HG03520 (cell line): ENCODE measurements at regions not wholly inside any gene's neighbourhood (a gene's known extent, or its start where the extent isn't known, plus 50 kb on each side); places are given as distances from the start of the nearest gene placed in this dataset.

Experiments
- ATAC-seq: cut with Tn5 transposase; IDR thresholded peaks from one replicate; pipeline ENCODE4 v1.9.1; 2021; ENCODE audit warnings: mild to moderate bottlenecking, moderate library complexity; ENCODE audit not compliant: unreplicated experiment

DNA sequence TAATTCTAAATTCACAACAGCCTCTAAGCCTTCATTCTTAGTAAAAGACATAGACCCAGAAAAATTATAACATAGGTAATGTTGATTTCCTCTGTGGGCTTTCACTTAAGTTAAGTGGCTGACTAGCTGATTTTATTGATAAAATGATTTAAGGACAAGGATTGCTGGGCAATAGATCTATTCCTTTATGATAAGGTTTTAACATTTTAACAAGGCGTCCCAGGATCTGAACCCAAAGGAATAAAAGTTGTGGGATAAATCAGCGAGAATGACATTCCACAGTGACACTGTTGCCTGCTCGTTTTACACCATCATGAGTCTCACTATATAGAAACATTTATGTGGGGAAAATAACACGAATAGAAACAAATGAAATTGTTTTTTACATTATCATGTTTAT is 1151.0 kb downstream of the ZPLD1 start:
- no peak for ATAC-seq

DNA sequence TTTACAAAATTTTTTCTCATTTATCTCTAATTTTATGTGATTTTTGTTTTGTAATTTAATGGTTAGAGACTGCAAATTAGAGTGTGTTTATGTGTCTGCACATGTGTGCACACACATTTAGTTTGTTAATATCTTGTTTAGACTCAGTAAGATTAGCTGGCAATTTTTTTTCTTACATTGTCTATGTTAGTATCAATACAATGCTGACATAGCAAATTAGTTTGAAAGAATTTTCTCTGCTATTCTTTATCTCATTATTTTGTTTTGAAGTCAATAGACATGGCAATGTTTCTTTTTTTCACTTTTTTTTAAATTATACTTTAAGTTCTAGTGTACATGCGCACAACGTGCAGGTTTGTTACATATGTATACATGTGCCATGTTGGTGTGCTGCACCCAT is 1155.0 kb downstream of the ZPLD1 start:
- ATAC-seq = no peak

DNA sequence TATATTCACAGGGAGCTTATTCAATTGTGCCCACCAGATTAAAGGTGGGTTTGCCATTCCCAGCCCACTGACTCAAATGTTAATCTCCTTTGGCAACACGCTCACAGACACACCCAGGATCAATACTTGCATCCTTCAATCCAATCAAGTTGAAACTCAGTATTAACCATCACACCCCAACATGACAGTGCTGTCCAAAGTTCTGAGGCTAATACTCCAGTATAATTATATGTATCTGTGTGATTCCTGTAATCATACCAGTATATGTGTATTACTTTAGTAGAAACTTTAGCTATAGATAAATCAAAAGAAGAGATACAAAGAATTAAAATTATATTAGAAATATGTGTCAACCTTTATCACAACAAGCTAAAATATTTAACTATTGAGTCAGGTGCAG is 1166.0 kb downstream of the ZPLD1 start:
- no peak for ATAC-seq

DNA sequence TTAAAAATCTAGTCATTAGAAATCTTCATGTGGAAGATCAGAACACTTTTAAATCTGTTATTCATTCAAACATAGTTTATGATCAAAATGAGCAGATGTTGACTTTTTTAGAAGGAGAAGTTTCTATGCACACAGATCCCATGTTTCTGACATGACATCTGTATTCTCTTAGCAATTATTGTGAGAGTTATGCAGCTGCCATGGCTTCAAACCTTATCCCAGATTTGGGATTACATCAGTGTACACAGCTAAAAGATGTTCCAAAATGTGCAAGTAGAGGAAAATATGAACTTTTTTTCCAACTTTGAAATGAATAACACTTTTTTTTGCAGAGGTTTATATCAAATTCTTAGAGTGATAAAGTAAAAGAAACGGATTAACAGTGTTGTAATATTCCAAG is 1166.9 kb downstream of the ZPLD1 start:
- no peak for ATAC-seq

DNA sequence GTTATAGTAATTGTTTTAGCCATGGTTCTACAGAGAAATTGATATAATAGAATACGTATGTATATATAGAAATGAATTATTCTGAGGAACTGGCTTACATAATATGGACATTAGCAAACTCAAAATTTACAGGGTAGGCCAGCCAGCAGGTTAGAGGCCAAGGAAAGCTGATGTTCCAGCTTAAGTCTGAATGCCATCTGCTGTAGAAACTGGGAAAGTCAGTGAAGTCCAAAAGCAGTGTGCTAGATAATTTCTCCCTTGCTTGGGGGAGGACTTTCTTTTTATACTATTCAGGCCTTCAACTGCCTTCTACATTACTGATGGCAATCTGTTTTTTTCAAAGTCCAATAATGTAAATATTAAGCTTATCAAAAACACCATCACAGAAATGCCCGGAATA is 1174.7 kb downstream of the ZPLD1 start:
- ATAC-seq = no peak

DNA sequence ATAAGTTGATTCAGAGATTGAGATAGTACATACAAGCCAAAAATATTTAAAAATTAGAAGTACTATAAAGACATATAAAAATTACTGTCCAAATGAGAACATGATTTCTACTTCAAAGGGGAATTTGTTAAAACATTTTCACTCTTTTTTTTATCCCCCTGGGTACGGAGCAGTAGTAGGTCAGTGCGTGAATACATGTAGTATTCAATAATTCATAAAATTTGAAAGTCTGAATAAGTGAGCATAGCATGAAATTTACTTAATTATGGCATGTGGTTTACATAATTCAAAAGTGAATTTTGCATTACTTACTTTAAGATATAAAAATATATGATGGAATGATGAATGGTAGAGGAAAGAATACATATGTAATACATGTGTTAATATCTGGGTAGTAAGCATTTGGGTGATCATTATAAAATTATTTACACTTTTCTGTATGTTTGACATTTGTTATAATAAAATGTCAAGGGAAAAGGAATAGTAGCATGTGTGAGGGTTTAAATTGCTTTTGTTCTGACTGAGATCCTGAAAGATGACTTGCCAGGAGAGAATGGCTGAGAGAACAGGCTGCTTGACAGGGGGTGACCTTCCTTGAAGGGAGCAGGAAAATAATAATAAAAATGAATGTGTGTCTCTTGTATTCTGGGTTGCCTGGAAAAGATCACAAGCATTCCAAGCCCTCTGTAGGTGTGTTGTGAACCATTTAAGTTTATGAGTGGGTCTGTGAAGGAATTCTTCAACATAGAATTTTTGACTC is 1178.8 kb downstream of the ZPLD1 start:
- ATAC-seq = no peak

DNA sequence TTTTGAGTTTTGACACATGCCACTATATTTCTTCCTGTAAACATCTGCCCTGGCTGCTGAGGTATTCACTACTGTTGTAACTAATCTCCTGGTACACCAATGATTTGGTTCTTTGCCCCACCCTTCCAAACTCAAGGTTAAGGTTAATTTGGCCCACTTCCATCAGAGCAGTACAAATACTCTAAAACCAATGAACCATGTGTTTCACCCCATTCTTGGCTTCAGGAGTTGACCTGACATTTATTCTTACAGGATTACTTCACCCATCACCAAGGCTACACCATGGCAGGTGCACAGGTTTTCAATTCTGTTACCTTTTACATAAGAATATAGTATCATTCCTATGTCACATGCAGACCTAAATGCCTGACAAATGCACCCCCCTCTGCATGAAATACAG is 1179.9 kb downstream of the ZPLD1 start:
- no peak for ATAC-seq

DNA sequence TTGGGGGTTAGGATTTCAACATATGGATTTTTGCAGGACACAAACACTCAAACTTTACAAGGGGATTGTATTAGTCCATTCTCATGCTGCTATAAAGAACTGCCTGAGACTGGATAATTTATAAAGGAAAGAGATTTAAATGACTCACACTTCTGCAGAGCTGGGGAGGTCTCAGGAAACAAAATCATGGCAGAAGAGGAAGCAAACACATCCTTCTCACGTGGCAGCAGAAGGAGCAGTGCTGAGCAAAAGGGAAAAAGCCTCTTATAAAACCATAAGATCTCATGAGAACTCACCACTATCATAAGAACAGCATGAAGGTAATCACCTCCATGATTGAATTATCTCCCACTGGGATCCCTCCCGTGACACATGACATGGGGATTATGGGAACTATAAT is 1183.1 kb downstream of the ZPLD1 start:
- no peak for ATAC-seq

DNA sequence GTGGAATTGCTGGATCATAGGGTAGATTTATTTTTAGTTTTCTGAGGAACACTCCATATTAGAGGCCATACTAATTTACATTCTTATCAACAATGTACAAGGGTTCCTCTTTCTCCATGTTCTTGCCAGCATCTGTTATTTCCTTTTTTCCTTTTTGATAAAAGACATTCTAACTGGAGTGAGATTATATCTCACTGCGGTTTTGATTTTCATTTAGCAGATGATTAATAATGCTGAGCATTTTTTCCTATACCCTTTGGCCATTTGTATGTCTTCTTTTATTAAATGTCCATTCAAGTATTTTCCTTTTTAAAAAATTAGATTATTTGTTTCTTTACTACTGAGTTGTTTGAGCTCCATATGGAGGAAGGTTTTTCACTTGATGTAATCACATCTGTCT is 1189.5 kb downstream of the ZPLD1 start:
- no peak for ATAC-seq

DNA sequence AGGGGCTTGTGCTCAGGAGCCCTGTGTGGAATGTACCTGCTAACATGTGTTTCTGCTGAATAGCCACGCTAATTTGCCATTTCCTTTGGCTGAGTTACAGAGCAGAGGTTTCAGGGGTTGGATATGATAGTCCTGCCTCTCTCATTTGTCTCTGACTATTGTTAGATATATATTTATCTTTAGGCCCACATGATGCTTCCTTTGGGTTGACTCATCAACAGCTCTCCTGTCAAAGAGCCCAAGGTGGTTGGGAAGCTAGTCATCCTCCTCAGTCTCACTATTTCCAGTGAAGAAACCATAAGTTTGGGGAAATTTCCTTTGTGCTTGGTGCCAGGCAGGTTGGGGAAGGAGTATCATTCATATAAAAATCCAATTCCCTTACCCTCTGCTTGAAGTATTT is 1194.6 kb downstream of the ZPLD1 start:
- ATAC-seq = no peak

DNA sequence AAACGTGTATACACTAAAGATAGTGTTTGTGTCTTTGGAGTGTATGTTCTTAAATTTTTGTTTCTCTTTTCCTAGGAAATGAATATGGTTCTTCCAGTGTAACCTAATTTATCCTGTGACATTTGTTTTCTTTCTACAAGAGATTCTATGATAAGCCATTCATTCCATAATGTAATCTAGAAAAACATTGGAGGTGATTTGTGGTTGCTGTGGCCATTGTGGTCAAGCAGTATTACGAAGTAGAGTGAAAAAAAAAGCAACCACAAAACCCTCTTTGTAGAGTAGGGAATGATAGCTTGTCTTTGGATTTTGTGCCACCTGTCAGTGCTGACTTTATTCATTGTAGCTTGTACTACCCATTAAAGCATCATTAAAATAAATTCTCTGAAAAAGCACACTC is 1209.6 kb downstream of the ZPLD1 start:
- no peak for ATAC-seq

DNA sequence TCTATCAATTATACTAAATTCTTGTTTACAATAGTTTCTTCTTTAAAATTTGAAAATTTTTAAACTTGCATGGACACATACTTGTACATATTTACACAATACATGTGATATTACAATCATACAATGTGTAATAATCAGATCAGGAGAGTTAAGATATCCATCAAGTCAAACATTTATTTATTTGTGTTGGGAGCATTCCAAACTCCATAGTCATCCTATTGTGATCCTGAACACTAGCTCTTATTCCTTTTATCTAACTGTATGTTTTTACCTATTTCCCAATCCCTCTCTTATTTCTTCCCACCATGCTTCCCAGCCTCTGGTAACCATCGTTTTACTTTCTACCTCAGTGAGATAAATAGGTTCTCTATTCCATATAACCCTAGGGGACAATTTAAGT is 1219.2 kb downstream of the ZPLD1 start:
- no peak for ATAC-seq

DNA sequence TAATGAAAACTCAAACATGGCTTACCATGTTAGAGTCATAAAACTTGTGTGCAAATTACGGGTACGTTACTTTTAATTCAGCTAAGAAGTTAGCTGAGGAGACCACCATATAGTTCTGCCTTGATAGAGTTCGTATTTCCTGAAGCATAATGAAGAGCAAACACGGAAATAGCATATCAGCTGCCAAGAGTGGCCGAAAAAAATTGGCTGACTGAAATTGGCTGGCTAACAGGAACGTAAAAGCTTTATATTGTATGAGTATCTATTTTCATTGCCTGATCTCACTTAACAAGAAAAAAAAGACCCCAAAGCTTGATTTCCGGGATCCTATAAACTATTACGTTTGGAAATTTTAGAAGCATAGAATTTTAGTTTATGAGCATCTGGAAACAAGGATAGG is 1222.9 kb downstream of the ZPLD1 start:
- ATAC-seq = no peak

DNA sequence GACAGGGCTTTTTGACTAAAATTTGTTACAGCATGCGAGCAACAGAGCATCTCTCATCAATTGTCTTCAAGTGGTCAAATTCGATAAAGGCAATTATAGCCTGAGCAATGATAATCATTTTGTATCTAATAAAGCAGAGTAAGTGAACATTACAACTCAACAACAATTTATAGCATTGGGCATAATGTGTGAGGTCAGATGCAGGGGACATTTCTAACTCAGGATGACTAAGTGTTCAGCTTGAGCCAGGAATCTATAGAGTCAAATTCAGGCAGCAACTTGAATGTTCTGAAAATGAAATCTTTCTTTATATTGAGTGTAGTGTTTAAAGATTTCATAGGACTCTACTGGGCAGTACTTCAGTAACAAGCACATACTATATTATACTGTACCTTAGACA is 1226.0 kb downstream of the ZPLD1 start:
- no peak for ATAC-seq

DNA sequence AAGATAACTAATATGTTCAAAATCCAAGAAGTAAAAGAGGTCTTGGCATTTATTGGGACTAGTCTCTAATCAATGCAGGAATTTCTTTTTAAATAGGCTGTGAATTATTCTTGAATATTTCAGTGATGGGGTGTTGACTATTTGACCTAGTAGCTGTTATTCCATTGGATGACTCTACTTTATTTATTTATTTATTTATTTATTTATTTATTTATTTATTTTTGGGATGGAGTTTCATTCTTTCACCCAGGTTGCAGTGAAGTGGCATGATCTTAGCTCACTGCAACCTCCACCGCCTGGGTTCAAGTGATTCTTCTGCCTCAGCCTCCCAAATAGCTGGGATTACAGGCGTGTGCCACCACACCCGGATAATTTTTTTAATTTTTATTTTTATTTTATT is 1227.8 kb downstream of the ZPLD1 start:
- ATAC-seq = no peak

DNA sequence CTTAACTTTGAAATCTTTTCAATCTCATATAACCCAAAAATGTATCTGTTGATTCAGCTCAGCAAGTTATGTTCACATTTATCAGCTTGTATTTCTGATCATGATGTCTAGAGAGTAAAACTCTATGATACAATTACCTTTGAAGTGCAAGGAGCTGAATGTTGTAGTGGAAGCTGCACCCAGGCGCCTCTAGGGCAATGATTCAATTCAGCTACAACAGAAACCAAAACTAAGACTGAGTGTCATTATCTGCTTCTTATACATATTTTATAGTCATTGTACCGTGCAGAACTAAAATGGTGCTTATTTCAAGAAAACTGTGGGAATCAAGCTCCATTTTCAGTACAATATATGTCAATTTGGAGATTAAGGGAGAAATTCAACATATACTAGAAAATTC is 1237.5 kb downstream of the ZPLD1 start:
- ATAC-seq = no peak

DNA sequence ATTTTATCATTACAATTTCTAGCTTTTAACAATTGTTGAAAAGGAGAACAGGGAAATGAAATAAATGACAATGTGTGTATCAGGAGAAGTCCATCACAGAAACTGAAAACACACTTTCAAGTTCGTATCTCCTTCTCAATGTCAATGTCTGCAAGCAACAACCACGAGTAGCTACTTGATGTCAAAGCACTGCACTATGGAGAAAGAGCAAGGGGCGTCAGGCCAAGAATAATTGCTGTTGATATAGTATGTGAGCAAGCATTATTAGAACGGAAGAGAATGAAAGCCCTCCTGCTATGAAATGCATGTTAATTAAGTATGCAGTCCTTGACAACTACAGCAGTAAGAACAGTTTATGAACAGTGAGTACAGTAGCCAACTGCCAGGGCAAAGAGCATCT is 1250.1 kb downstream of the ZPLD1 start:
- ATAC-seq = no peak

DNA sequence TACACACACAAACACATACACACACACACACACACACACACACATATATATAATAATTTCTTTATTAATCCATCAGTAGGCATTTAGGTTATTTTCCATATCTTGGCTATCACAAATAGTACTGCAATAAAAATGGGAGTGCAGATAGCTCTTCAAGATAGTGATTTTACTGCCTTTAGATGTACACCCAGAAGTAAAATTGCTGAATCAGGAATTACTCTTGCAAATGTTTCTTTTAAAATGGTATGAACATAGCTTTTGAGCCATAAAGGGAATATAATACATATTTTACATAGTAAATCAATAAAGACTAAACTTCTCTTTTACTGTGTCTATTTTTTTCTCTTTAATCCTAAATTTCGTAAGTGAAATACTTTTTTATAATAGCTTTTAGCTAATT is 1251.1 kb downstream of the ZPLD1 start:
- ATAC-seq = no peak

DNA sequence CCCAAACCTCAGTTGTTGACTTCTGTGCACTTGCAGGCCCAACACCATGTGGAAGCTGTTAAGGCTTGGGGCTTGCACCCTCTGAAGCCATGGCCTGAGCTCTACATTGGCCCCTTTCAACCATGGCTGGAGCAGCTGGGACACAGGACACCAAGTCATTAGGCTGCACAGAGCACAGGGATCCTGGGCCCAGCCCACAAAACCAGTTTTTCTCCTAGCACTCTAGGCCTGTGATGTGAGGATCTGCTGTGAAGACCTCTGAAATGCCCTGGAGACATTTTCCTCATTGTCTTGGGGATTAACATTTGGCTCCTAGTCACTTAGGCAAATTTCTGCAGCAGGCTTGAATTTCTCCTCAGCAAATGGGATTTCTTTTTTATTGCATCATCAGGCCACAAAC is 1255.7 kb downstream of the ZPLD1 start:
- ATAC-seq = no peak

DNA sequence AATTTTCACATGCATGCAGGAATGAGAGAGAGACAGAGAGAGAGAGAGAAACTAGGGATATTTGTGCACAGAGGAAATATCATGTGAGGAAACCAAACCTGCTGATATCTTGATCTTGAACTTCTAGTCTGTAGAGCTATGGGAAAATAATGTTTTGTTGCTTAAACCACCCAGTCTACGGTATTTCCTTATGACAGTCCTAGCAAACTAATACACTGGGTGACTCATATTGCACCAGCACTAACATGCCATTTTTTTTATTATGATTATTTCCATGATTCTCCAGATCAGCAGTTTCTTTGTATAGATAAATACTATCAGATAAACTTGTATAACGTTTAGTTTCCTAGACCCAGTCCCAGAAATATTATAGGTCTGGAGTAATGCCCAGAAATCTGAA is 1259.0 kb downstream of the ZPLD1 start:
- no peak for ATAC-seq

DNA sequence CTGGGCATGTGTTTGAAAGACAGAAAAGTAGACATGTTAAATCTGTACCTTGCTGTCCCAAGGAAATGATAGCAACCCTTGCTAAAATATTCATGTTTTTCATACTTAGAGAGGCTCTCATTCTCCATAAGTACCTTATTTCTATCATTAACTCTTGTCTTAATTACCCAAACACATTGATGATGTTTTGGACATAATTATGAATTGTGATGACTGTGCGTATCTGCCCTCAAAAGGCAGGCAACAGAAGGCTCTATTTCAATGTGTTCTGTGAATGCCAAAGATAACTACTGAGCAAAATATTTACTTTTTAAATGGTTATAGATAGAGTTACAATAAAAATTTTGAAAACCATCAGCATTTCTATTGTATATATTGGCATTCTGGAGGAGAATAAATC is 1263.8 kb downstream of the ZPLD1 start:
- ATAC-seq = no peak

DNA sequence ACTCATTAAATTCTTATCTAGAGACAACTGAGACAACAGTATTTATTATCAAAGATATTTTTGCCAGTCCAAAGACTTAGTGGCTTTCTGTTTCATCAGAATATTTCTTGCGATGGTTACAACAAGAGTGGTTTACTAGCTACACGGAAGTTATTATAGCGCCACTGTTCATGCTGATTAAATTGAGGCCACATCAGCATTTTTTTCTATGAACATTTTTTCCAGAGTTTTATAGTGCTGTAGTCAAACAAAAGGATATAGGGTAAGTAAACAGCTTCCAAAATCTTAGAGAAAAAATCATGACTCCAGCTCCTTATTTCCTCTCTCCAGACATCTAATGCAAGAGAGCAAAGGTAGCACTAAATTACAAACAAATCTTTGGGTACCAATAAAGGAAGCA is 1264.4 kb downstream of the ZPLD1 start:
- no peak for ATAC-seq

DNA sequence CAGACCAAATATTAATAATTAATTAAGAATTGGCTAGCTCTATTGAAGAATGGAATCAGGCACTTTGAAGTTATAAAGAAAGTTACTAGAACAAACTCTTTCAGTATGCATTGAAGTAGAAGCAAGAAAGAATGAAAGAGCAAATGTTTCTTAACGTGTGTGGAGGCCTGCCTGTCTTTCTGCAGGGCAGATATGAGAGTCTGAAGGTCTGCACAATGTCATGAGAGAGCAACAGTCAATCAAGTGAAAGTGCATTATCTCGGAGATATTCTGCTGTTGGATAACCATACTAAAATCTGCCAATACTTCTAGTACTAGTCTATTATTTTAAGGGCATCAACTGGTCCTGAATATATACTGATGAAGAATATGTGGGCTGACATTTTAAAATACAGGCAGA is 1270.8 kb downstream of the ZPLD1 start:
- ATAC-seq = no peak
